K562 (cell line): ENCODE measurements at regions not wholly inside any gene's neighbourhood (a gene's known extent, or its start where the extent isn't known, plus 50 kb on each side); places are given as distances from the start of the nearest gene placed in this dataset.

Experiments
- ATAC-seq: fragments of 200-7000 bp; cut with Tn5 transposase; 3 replicates; pipeline ENCODE4 v1.9.1; 2020; ENCODE audit warnings: moderate library complexity
- BruUV-seq: library from RNA; stranded (reverse); fragments of 400-500 nt; replicated peaks from 2 replicates; lab custom pipeline; 2021; lab: Mats Ljungman, UMichigan
- CTCF ChIA-PET: fragments of 300-600 bp; formaldehyde crosslinking; extraction: SDS; loops from one replicate; lab custom pipeline; 2021; ENCODE audit warnings: low intra/inter-chr PET ratio; lab: Yijun Ruan, JAX
- POLR2A ChIA-PET: fragments of 300-600, 350-650 bp; sonication (Branson Sonifier 250); formaldehyde crosslinking; extraction: SDS; loops from one replicate; lab custom pipeline; 2021; ENCODE audit warnings: antibody characterized with exemption, inconsistent platforms; lab: Yijun Ruan, JAX
- DNase-seq, 4 experiments: peaks; one replicate each; pipeline versions ENCODE4 v3.0.0 to v3.0.0-alpha.2; 2011 to 2018; ENCODE audit warnings: low spot score in 3 of 4, mixed read lengths in 3 of 4; ENCODE audit errors: extremely low read depth in 1 of 4
- FAIRE-seq: peaks from 2 replicates; lab custom pipeline; 2011; peaks lifted over from hg19 to GRCh38; lab: Jason Lieb, UNC
- H2AFZ ChIP-seq: 2 replicates; pipeline ENCODE4 v1.6.0; 2011; ENCODE audit warnings: low read depth, low read length, control low read depth, inconsistent platforms
- H3K27ac ChIP-seq: fragments of 200-600 bp; 3 replicates; pipeline ENCODE4 v1.8.0; 2011; ENCODE audit warnings: low read depth, mild to moderate bottlenecking, control low read depth, inconsistent platforms, low read length, moderate library complexity, mixed read lengths; ENCODE audit errors: extremely low read depth
- H3K27me3 ChIP-seq, 2 experiments: fragments of 300-600 bp in 1 of 2; 2 replicates in 1 of 2; 3 replicates in 1 of 2; pipeline versions ENCODE4 v1.6.0 to v1.8.0; 2011; ENCODE audit warnings: inconsistent platforms in 2 of 2, low read length in 2 of 2, mild to moderate bottlenecking in 1 of 2, mixed read lengths in 1 of 2, moderate library complexity in 1 of 2; ENCODE audit not compliant: control insufficient read depth in 2 of 2, insufficient read depth in 2 of 2
- H3K36me3 ChIP-seq: fragments of 300-600 bp; 3 replicates; pipeline ENCODE4 v1.8.0; 2011; ENCODE audit warnings: mild to moderate bottlenecking, low read length, inconsistent platforms; ENCODE audit not compliant: control insufficient read depth, insufficient read depth
- H3K4me1 ChIP-seq, 2 experiments: fragments of 200-600 bp in 1 of 2; replicated peaks in 1 of 2; 2 replicates in 1 of 2; 3 replicates in 1 of 2; pipeline versions ENCODE4 v1.5.1 to v1.8.0; 2011; ENCODE audit warnings: inconsistent platforms in 2 of 2, low read length in 2 of 2, mild to moderate bottlenecking in 1 of 2, mixed read lengths in 1 of 2, moderate library complexity in 1 of 2; ENCODE audit not compliant: control insufficient read depth in 2 of 2, insufficient read depth in 2 of 2
- H3K4me2 ChIP-seq: 2 replicates; pipeline ENCODE4 v1.6.1; 2011; ENCODE audit warnings: low read length, control low read depth, inconsistent platforms, mixed read lengths; ENCODE audit not compliant: insufficient read depth
- H3K4me3 ChIP-seq: fragments of 200-600 bp; sonication (generic), shearing (Covaris generic); 2 replicates; pipeline ENCODE4 v1.5.1; 2016; ENCODE audit warnings: control low read depth, inconsistent platforms
- H3K79me2 ChIP-seq: fragments of 200-600 bp; 3 replicates; pipeline ENCODE4 v1.8.0; 2011; ENCODE audit warnings: low read length, inconsistent platforms; ENCODE audit not compliant: control insufficient read depth, insufficient read depth
- H3K9ac ChIP-seq, 2 experiments: 2 replicates each; pipeline versions ENCODE4 v1.6.0 to v1.6.1; 2011; ENCODE audit warnings: low read depth in 2 of 2, low read length in 2 of 2, control low read depth in 1 of 2, inconsistent platforms in 1 of 2, mild to moderate bottlenecking in 1 of 2, mixed read lengths in 1 of 2; ENCODE audit not compliant: insufficient read depth in 1 of 2
- H3K9me1 ChIP-seq: one replicate; pipeline ENCODE4 v1.6.0; 2011; ENCODE audit warnings: inconsistent platforms, mild to moderate bottlenecking, low read length, moderate library complexity; ENCODE audit not compliant: control insufficient read depth, insufficient read depth
- H3K9me3 ChIP-seq: replicated peaks from 2 replicates; pipeline ENCODE4 v1.5.1; 2011; ENCODE audit warnings: low read depth, low read length, inconsistent platforms; ENCODE audit not compliant: control insufficient read depth, insufficient read depth
- H4K20me1 ChIP-seq: replicated peaks from 2 replicates; pipeline ENCODE4 v1.6.1; 2011; ENCODE audit warnings: low read length, inconsistent platforms, mixed read lengths; ENCODE audit not compliant: control insufficient read depth, insufficient read depth
- DMBX1 ChIP-seq: fragments of 250-450 bp; sonication (Bioruptor Pico); IDR thresholded peaks from 2 replicates; pipeline ENCODE4 v1.8.0; 2022; ENCODE audit warnings: inconsistent platforms, mild to moderate bottlenecking, moderate library complexity, borderline replicate concordance
- MYNN ChIP-seq, 2 experiments: sonication (generic); formaldehyde crosslinking in 1 of 2; IDR thresholded peaks; 2 replicates each; pipeline versions ENCODE4 v1.5.0 to v1.6.1; 2016 to 2020; ENCODE audit warnings: antibody characterized with exemption in 1 of 2, missing genetic modification reagents in 1 of 2
- SAFB2 ChIP-seq: fragments of 200-400 bp; formaldehyde crosslinking; IDR thresholded peaks from 2 replicates; pipeline ENCODE4 v1.6.1; 2018; ENCODE audit warnings: borderline replicate concordance, low read length, low read depth, moderate library complexity; ENCODE audit not compliant: severe bottlenecking
- ZNF146 ChIP-seq: IDR thresholded peaks from one replicate; pipeline ENCODE4 v1.6.1; 2018; ENCODE audit warnings: missing compliant biosample characterization; ENCODE audit not compliant: unreplicated experiment
- ZNF165 ChIP-seq: fragments of 250-450 bp; sonication (Bioruptor Pico); IDR thresholded peaks from 2 replicates; pipeline ENCODE4 v1.4.0; 2020; ENCODE audit warnings: borderline replicate concordance
- ZNF408 ChIP-seq: fragments of 250-450 bp; sonication (Bioruptor Pico); IDR thresholded peaks from 2 replicates; pipeline ENCODE4 v1.4.0; 2020; ENCODE audit warnings: low read depth, mild to moderate bottlenecking, moderate library complexity
- WGBS: fragments of 100-300 bp; shearing (Covaris generic); methylation state at CpG from one replicate; pipeline ENCODE4 v1.1.6; 2016; ENCODE audit warnings: low coverage, mixed read lengths; ENCODE audit not compliant: insufficient coverage; ENCODE audit errors: missing lambda C conversion rate; 5-methylcytosine and 5-hydroxymethylcytosine counted together
- in situ Hi-C: fragments of 300-500 bp; cut with MboI; formaldehyde crosslinking; loops from 4 replicates; pipeline ENCODE4 v1.15.0; 2018; ENCODE audit warnings: inconsistent platforms, mixed read lengths
- intact Hi-C: fragments of 100-400 bp; cut with micrococcal nuclease; formaldehyde crosslinking; loops from 2 replicates; pipeline ENCODE4 v1.14.2; 2022
- TF ChIP-seq, protein P1 (sequence below): fragments of 250-450 bp; sonication (Bioruptor Pico); IDR thresholded peaks from 2 replicates; pipeline ENCODE4 v1.5.0; 2021; ENCODE audit warnings: mild to moderate bottlenecking, borderline replicate concordance

- no peak for TF ChIP-seq ZNF408 (CRISPR knock-in tag)
- TF ChIP-seq MYNN (IDR thresholded peaks at IDR 0.05): no peak
- no peak for TF ChIP-seq MYNN (CRISPR knock-in tag; IDR thresholded peaks at IDR 0.05)
- no peak for TF ChIP-seq SAFB2
These were observed 882.7 kb downstream of the CENPC start (continued) for GRCh38 chr4:66662620-66663019.

DNA sequence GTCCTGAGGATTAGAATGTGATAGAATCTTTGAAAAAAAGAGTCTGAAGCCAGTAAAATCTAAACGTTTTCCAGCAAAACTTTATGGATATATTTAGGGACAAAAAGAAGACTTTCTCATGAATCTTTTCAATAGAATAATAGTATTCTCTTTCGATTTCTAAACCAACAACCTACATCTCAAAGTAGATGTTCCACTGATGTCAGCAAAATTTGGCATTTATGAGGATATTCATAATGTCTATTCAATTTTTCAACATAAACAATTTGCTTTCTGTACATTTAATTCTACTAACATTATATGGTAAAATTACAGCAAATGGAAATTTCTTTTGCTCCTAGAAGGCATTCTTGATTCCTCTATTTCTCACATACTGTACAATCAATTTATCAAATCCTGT is 886.5 kb downstream of the CENPC start:
- CTCF ChIA-PET: no interaction called here

More for the DNA sequence above, 886.5 kb downstream of the CENPC start:
- POLR2A ChIA-PET: no interaction called here
- ATAC-seq: no peak
- no peak overlapping the region for H3K27ac ChIP-seq
- H3K9me1 ChIP-seq: no peaks in the 10 kb centered on the region
- 0% methylated on average over 2 of the region's 2 CpGs for WGBS
- FAIRE-seq: no peak
- TF ChIP-seq, protein P1, sequence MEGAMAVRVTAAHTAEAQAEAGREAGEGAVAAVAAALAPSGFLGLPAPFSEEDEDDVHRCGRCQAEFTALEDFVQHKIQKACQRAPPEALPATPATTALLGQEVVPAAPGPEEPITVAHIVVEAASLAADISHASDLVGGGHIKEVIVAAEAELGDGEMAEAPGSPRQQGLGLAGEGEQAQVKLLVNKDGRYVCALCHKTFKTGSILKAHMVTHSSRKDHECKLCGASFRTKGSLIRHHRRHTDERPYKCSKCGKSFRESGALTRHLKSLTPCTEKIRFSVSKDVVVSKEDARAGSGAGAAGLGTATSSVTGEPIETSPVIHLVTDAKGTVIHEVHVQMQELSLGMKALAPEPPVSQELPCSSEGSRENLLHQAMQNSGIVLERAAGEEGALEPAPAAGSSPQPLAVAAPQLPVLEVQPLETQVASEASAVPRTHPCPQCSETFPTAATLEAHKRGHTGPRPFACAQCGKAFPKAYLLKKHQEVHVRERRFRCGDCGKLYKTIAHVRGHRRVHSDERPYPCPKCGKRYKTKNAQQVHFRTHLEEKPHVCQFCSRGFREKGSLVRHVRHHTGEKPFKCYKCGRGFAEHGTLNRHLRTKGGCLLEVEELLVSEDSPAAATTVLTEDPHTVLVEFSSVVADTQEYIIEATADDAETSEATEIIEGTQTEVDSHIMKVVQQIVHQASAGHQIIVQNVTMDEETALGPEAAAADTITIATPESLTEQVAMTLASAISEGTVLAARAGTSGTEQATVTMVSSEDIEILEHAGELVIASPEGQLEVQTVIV (CRISPR knock-in tag): no peak
- TF ChIP-seq ZNF146 (CRISPR knock-in tag) (no peak), ZNF165 (CRISPR knock-in tag) (no peak), DMBX1 (CRISPR knock-in tag) (no peak)
- no peak overlapping the region for H3K4me2 ChIP-seq
- DNase-seq: no peak
- BruUV-seq: no TSS peak
- no peaks in the 10 kb centered on the region; the same call in 1 of the 2 replicates for H3K9me3 ChIP-seq
- H3K4me3 ChIP-seq: no peak overlapping the region
- intact Hi-C loops (no loop called here), in situ Hi-C loops (no loop called here)
- no peaks in the 10 kb centered on the region for H3K79me2 ChIP-seq
- no peaks in the 10 kb centered on the region for H3K36me3 ChIP-seq
- H3K4me1 ChIP-seq: no peaks in the 10 kb centered on the region
- H3K9ac ChIP-seq: no peak overlapping the region
- no peak overlapping the region for H2AFZ ChIP-seq
- no peaks in the 10 kb centered on the region for H3K27me3 ChIP-seq
- H4K20me1 ChIP-seq: no peaks in the 10 kb centered on the region
